DND-41 (cell line): ENCODE measurements at regions not wholly inside any gene's neighbourhood (a gene's known extent, or its start where the extent isn't known, plus 50 kb on each side); places are given as distances from the start of the nearest gene placed in this dataset.

Source experiments
- EZH2 ChIP-seq: IDR thresholded peaks from 3 replicates; pipeline ENCODE4 v1.6.1; 2012; ENCODE audit warnings: borderline replicate concordance, low read depth, mild to moderate bottlenecking, moderate library complexity, low read length, inconsistent platforms; ENCODE audit not compliant: severe bottlenecking
- TF ChIP-seq, protein P1 (sequence below): IDR thresholded peaks from 2 replicates; pipeline ENCODE4 v1.5.1; 2012; ENCODE audit warnings: borderline replicate concordance, low read length, moderate library complexity, mild to moderate bottlenecking; ENCODE audit not compliant: poor library complexity, severe bottlenecking; ENCODE audit errors: extremely low read depth

DNA sequence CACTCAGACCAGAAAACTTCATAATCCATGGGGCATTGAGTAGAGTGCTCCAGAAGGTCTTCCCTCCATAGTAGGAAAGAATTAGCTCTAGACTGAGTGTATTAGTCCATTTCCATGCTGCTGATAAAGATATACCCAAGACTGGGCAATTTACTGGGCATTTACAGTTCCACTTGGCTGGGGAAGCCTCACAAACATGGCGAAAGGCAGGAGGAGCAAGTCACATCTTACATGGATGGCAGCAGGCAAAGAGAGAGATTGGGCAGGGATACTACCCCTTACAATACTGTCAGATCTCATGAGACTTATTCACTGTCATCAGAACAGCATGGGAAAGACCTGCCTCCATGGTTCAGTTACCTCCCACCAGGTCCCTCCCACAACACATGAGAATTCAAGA, 300.6 kb upstream of the TMEM132C start:
- TF ChIP-seq, protein P1, sequence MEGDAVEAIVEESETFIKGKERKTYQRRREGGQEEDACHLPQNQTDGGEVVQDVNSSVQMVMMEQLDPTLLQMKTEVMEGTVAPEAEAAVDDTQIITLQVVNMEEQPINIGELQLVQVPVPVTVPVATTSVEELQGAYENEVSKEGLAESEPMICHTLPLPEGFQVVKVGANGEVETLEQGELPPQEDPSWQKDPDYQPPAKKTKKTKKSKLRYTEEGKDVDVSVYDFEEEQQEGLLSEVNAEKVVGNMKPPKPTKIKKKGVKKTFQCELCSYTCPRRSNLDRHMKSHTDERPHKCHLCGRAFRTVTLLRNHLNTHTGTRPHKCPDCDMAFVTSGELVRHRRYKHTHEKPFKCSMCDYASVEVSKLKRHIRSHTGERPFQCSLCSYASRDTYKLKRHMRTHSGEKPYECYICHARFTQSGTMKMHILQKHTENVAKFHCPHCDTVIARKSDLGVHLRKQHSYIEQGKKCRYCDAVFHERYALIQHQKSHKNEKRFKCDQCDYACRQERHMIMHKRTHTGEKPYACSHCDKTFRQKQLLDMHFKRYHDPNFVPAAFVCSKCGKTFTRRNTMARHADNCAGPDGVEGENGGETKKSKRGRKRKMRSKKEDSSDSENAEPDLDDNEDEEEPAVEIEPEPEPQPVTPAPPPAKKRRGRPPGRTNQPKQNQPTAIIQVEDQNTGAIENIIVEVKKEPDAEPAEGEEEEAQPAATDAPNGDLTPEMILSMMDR, result no peak
- TF ChIP-seq EZH2, result no peak
